IMR-90 (cell line): ENCODE measurements at regions not wholly inside any gene's neighbourhood (a gene's known extent, or its start where the extent isn't known, plus 50 kb on each side); places are given as distances from the start of the nearest gene placed in this dataset.

Experiments used
- ATAC-seq: fragments of 200-7000 bp; cut with Tn5 transposase; 2 replicates; pipeline ENCODE4 v1.9.1; 2020; ENCODE audit warnings: low read depth, mild to moderate bottlenecking, moderate library complexity
- BruUV-seq: library from RNA; stranded (reverse); fragments of 400-500 nt; replicated peaks from 2 replicates; lab custom pipeline; 2021; lab: Mats Ljungman, UMichigan
- CTCF ChIA-PET: fragments of 300-600 bp; formaldehyde crosslinking; extraction: SDS; loops from one replicate; lab custom pipeline; 2021; ENCODE audit warnings: antibody characterized with exemption; lab: Yijun Ruan, JAX
- POLR2A ChIA-PET: fragments of 300-600 bp; sonication (Branson Sonifier 250); formaldehyde crosslinking; loops from one replicate; lab custom pipeline; 2022; ENCODE audit warnings: antibody characterized with exemption; ENCODE audit not compliant: unreplicated experiment; lab: Charles Lee
- DNase-seq: peaks from one replicate; pipeline ENCODE4 v3.0.0; 2013
- H2AFZ ChIP-seq: replicated peaks from 2 replicates; pipeline ENCODE3; 2013; ENCODE audit warnings: low read length, mild to moderate bottlenecking; ENCODE audit not compliant: poor library complexity
- H2AK5ac ChIP-seq: 2 replicates; pipeline ENCODE4 v1.6.1; 2013; ENCODE audit warnings: low read depth, low read length, inconsistent platforms
- H2AK9ac ChIP-seq: replicated peaks from 2 replicates; pipeline ENCODE3; 2013; ENCODE audit warnings: mild to moderate bottlenecking, low read depth, low read length, moderate library complexity; ENCODE audit not compliant: poor library complexity
- H2BK120ac ChIP-seq: 2 replicates; pipeline ENCODE4 v1.6.1; 2013; ENCODE audit warnings: low read depth, low read length, inconsistent platforms
- H2BK15ac ChIP-seq: 3 replicates; pipeline ENCODE4 v1.6.1; 2013; ENCODE audit warnings: low read depth, low read length, inconsistent platforms
- H2BK20ac ChIP-seq: 2 replicates; pipeline ENCODE4 v1.6.1; 2013; ENCODE audit warnings: low read depth, mild to moderate bottlenecking, inconsistent platforms, low read length, moderate library complexity
- H2BK5ac ChIP-seq: 2 replicates; pipeline ENCODE4 v1.6.1; 2013; ENCODE audit warnings: mild to moderate bottlenecking, low read depth, low read length, inconsistent platforms; ENCODE audit not compliant: poor library complexity, severe bottlenecking
- H3K14ac ChIP-seq: replicated peaks from 2 replicates; pipeline ENCODE4 v1.6.1; 2013; ENCODE audit warnings: low read depth, low read length, inconsistent platforms
- H3K18ac ChIP-seq: 2 replicates; pipeline ENCODE4 v1.6.1; 2013; ENCODE audit warnings: low read depth, low read length, control low read depth
- H3K23ac ChIP-seq: 2 replicates; pipeline ENCODE4 v1.6.1; 2013; ENCODE audit warnings: low read depth, low read length, inconsistent platforms
- H3K27ac ChIP-seq: 2 replicates; pipeline ENCODE4 v1.5.1; 2013; ENCODE audit warnings: mild to moderate bottlenecking, control low read depth, low read length; ENCODE audit not compliant: insufficient read depth
- H3K27me3 ChIP-seq: 2 replicates; pipeline ENCODE4 v1.6.1; 2013; ENCODE audit warnings: low read length; ENCODE audit not compliant: control insufficient read depth, insufficient read depth
- H3K36me3 ChIP-seq: 2 replicates; pipeline ENCODE4 v1.6.1; 2013; ENCODE audit warnings: low read length, mixed read lengths; ENCODE audit not compliant: control insufficient read depth, insufficient read depth
- H3K4ac ChIP-seq: 2 replicates; pipeline ENCODE4 v1.6.1; 2013; ENCODE audit warnings: low read depth, low read length, inconsistent platforms
- H3K4me1 ChIP-seq: 2 replicates; pipeline ENCODE4 v1.6.1; 2013; ENCODE audit warnings: low read length, mixed read lengths; ENCODE audit not compliant: control insufficient read depth, insufficient read depth
- H3K4me2 ChIP-seq: 2 replicates; pipeline ENCODE4 v1.6.1; 2013; ENCODE audit warnings: low read depth, mild to moderate bottlenecking, control low read depth, low read length, moderate library complexity
- H3K4me3 ChIP-seq: 2 replicates; pipeline ENCODE4 v1.5.1; 2013; ENCODE audit warnings: low read depth, mild to moderate bottlenecking, control low read depth, low read length, moderate library complexity; ENCODE audit not compliant: insufficient read depth
- H3K56ac ChIP-seq: 2 replicates; pipeline ENCODE4 v1.6.1; 2013; ENCODE audit warnings: low read length, inconsistent platforms; ENCODE audit not compliant: insufficient read depth; ENCODE audit errors: extremely low read depth
- H3K79me1 ChIP-seq, 2 experiments: 2 replicates each; pipeline ENCODE4 v1.6.1; 2013; ENCODE audit warnings: low read length in 2 of 2, inconsistent platforms in 1 of 2, low read depth in 1 of 2
- H3K9ac ChIP-seq: 2 replicates; pipeline ENCODE4 v1.6.1; 2013; ENCODE audit warnings: low read depth, low read length, control low read depth
- H3K9me1 ChIP-seq: 2 replicates; pipeline ENCODE4 v1.6.1; 2013; ENCODE audit warnings: low read length, inconsistent platforms; ENCODE audit not compliant: insufficient read depth
- H3K9me3 ChIP-seq: 2 replicates; pipeline ENCODE4 v1.6.1; 2013; ENCODE audit warnings: low read length; ENCODE audit not compliant: control insufficient read depth, insufficient read depth
- H4K20me1 ChIP-seq: 2 replicates; pipeline ENCODE4 v1.6.1; 2013; ENCODE audit warnings: low read length, inconsistent platforms; ENCODE audit not compliant: insufficient read depth
- H4K5ac ChIP-seq: 2 replicates; pipeline ENCODE4 v1.6.1; 2013; ENCODE audit warnings: mild to moderate bottlenecking, low read depth, low read length, control low read depth
- H4K8ac ChIP-seq, 2 experiments: 2 replicates each; pipeline ENCODE4 v1.6.1; 2013; ENCODE audit warnings: low read depth in 2 of 2, low read length in 2 of 2, control low read depth in 1 of 2, inconsistent platforms in 1 of 2
- H4K91ac ChIP-seq: 2 replicates; pipeline ENCODE4 v1.6.1; 2013; ENCODE audit warnings: low read depth, low read length, inconsistent platforms; ENCODE audit not compliant: insufficient read depth
- BHLHE40 ChIP-seq: fragments of 150-350 bp; IDR thresholded peaks from 2 replicates; pipeline ENCODE4 v1.6.1; 2016; ENCODE audit warnings: mild to moderate bottlenecking, low read depth, low read length
- CHD1 ChIP-seq: IDR thresholded peaks from 2 replicates; pipeline ENCODE4 v1.6.1; 2012; ENCODE audit warnings: low read depth, low read length, improper control_type of control experiment
- ELK1 ChIP-seq: fragments of 150-350 bp; IDR thresholded peaks from 2 replicates; pipeline ENCODE4 v1.6.1; 2016; ENCODE audit warnings: low read depth, mild to moderate bottlenecking, low read length, moderate library complexity, borderline replicate concordance
- FOS ChIP-seq: fragments of 150-350 bp; IDR thresholded peaks from 2 replicates; pipeline ENCODE4 v1.6.1; 2016; ENCODE audit warnings: low read depth, low read length
- MAFK ChIP-seq: IDR thresholded peaks from 2 replicates; pipeline ENCODE4 v1.6.1; 2012; ENCODE audit warnings: low read depth, low read length, improper control_type of control experiment
- MAZ ChIP-seq: IDR thresholded peaks from 2 replicates; pipeline ENCODE4 v1.6.1; 2012; ENCODE audit warnings: low read depth, mild to moderate bottlenecking, low read length, improper control_type of control experiment, moderate library complexity, borderline replicate concordance
- POLR2A ChIP-seq: IDR thresholded peaks from 2 replicates; pipeline ENCODE4 v1.6.1; 2012; ENCODE audit warnings: mild to moderate bottlenecking, low read depth, low read length
- RCOR1 ChIP-seq: IDR thresholded peaks from 2 replicates; pipeline ENCODE4 v1.6.1; 2012; ENCODE audit warnings: mild to moderate bottlenecking, low read length, improper control_type of control experiment; ENCODE audit not compliant: insufficient replicate concordance
- USF2 ChIP-seq: fragments of 150-350 bp; IDR thresholded peaks from 2 replicates; pipeline ENCODE4 v1.6.1; 2017; ENCODE audit warnings: mild to moderate bottlenecking, antibody characterized with exemption, low read length, low read depth
- WGBS, 2 experiments: methylation state at CpG; one replicate each; pipeline versions ENCODE4 v1.1.5 to v1.1.7; 2013; ENCODE audit warnings: missing lambda C conversion rate in 2 of 2; ENCODE audit not compliant: insufficient read length in 1 of 2; ENCODE audit errors: extremely low coverage in 2 of 2; 5-methylcytosine and 5-hydroxymethylcytosine counted together
- dilution Hi-C: fragments of 300-500 bp; cut with HindIII; formaldehyde crosslinking; loops from one replicate; pipeline ENCODE4 v1.14.3; 2018; ENCODE audit warnings: low sequenced_read_pairs; ENCODE audit not compliant: unreplicated experiment
- in situ Hi-C: fragments of 300-500 bp; cut with MboI; formaldehyde crosslinking; loops from 3 replicates; pipeline ENCODE4 v1.14.3; 2019; ENCODE audit warnings: low sequenced_read_pairs, inconsistent platforms, mixed read lengths
- intact Hi-C: fragments of 100-400 bp; cut with micrococcal nuclease; formaldehyde crosslinking; loops from 2 replicates; pipeline ENCODE4 v1.10.0; 2022

GRCh38 chr12:118514297-118514696 lies 137.9 kb downstream of the SUDS3 start:
- POLR2A ChIA-PET: no interaction called here
- H4K91ac ChIP-seq: no peak overlapping the region

More at GRCh38 chr12:118514297-118514696, 137.9 kb downstream of the SUDS3 start:
- Histone ChIP-seq H4K8ac (no peak overlapping the region), H2AFZ (no peak overlapping the region), H3K4me2 (no peak overlapping the region), H3K9me1 (no peaks in the 10 kb centered on the region), H2AK5ac (no peak overlapping the region), H2BK120ac (no peak overlapping the region), H2AK9ac (no peak overlapping the region), H4K5ac (no peak overlapping the region), H2BK5ac (no peak overlapping the region), H3K4me3 (no peak overlapping the region), H2BK15ac (no peak overlapping the region), H3K56ac (no peak overlapping the region), H3K4me1 (no peaks in the 10 kb centered on the region), H3K4ac (no peak overlapping the region), H3K9ac (no peak overlapping the region), H4K20me1 (no peaks in the 10 kb centered on the region), H3K23ac (no peak overlapping the region), H3K18ac (no peak overlapping the region), H3K9me3 (peaks cover 21% of the 10 kb centered on the region), H3K36me3 (no peaks in the 10 kb centered on the region), H3K14ac (no peak overlapping the region), H3K27ac (no peak overlapping the region), H3K79me1 (no peaks in the 10 kb centered on the region), H3K27me3 (no peaks in the 10 kb centered on the region), H2BK20ac (no peak overlapping the region)
- in situ Hi-C loops: no loop called here
- no peak for DNase-seq
- intact Hi-C loops: no loop called here
- BruUV-seq: no TSS peak
- no peak for ATAC-seq
- dilution Hi-C loops: no loop called here
- no CpG with 5 or more reads among the region's 3 CpGs for WGBS, 2 experiments
- CTCF ChIA-PET: no interaction called here
- no peak for TF ChIP-seq MAZ
- TF ChIP-seq USF2: no peak
- TF ChIP-seq POLR2A: no peak
- TF ChIP-seq FOS: no peak
- no peak for TF ChIP-seq MAFK
- no peak for TF ChIP-seq RCOR1
- TF ChIP-seq ELK1: no peak
- TF ChIP-seq CHD1: no peak
- no peak for TF ChIP-seq BHLHE40
